8988T (cell line): ENCODE measurements at regions not wholly inside any gene's neighbourhood (a gene's known extent, or its start where the extent isn't known, plus 50 kb on each side); places are given as distances from the start of the nearest gene placed in this dataset.

ENCODE experiments used
- DNase-seq: peaks from one replicate; pipeline ENCODE4 v3.0.0; 2011

- DNase-seq, result no peak
Observed at GRCh38 chr16:87170310-87170709, 146.9 kb downstream of the C16orf95 start.

- DNase-seq, result no peak
Observed at GRCh38 chr16:87171723-87172122, 145.5 kb downstream of the C16orf95 start.

GRCh38 chr16:87172632-87173031, 144.6 kb downstream of the C16orf95 start:
- no peak for DNase-seq

- no peak for DNase-seq
Observed at GRCh38 chr16:87173294-87173893, 143.8 kb downstream of the C16orf95 start.

- no peak for DNase-seq
Observed at GRCh38 chr16:87174061-87174460, 143.1 kb downstream of the C16orf95 start.

- no peak for DNase-seq
Observed at GRCh38 chr16:87176735-87177134, 140.5 kb downstream of the C16orf95 start.

- DNase-seq, result no peak
Observed at GRCh38 chr16:87177673-87178072, 139.5 kb downstream of the C16orf95 start.

GRCh38 chr16:87178177-87178863, 138.9 kb downstream of the C16orf95 start:
- DNase-seq, result no peak

- no peak for DNase-seq
Observed at GRCh38 chr16:87178977-87179376, 138.2 kb downstream of the C16orf95 start.

GRCh38 chr16:87180069-87180468, 137.1 kb downstream of the C16orf95 start:
- no peak for DNase-seq

GRCh38 chr16:87182759-87183158, 134.4 kb downstream of the C16orf95 start:
- DNase-seq, result no peak

GRCh38 chr16:87183647-87184046, 133.5 kb downstream of the C16orf95 start:
- DNase-seq, result no peak

- DNase-seq, result peak; percentile 54
Observed at GRCh38 chr16:87185308-87185707, 131.9 kb downstream of the C16orf95 start.

GRCh38 chr16:87185983-87186382, 131.2 kb downstream of the C16orf95 start:
- no peak for DNase-seq

GRCh38 chr16:87186446-87186845, 130.7 kb downstream of the C16orf95 start:
- no peak for DNase-seq

GRCh38 chr16:87186876-87187533, 130.2 kb downstream of the C16orf95 start:
- no peak for DNase-seq

- no peak for DNase-seq
Observed at GRCh38 chr16:87188104-87188503, 129.1 kb downstream of the C16orf95 start.

- DNase-seq, result no peak
Observed at GRCh38 chr16:87189426-87189825, 127.8 kb downstream of the C16orf95 start.

- DNase-seq, result no peak
Observed at GRCh38 chr16:87190288-87191230, 126.6 kb downstream of the C16orf95 start.

GRCh38 chr16:87192452-87193073, 124.6 kb downstream of the C16orf95 start:
- no peak for DNase-seq

GRCh38 chr16:87194172-87194571, 123.0 kb downstream of the C16orf95 start:
- DNase-seq, result no peak

- no peak for DNase-seq
Observed at GRCh38 chr16:87195161-87195560, 122.0 kb downstream of the C16orf95 start.

GRCh38 chr16:87196231-87196630, 121.0 kb downstream of the C16orf95 start:
- no peak for DNase-seq
